ENCODE measurements at regions not wholly inside any gene's neighbourhood (a gene's known extent, or its start where the extent isn't known, plus 50 kb on each side); places are given as distances from the start of the nearest gene placed in this dataset.

GRCh38 chr4:134665429-134665828 is 463.8 kb upstream of the PABPC4L start:
- TF ChIP-seq CTCF (IDR thresholded peaks at IDR 0.05), result no peak
- TF ChIP-seq POLR2A (IDR thresholded peaks at IDR 0.05), result no peak
